Nephron progenitor cell (in vitro differentiated cells): ENCODE measurements at regions not wholly inside any gene's neighbourhood (a gene's known extent, or its start where the extent isn't known, plus 50 kb on each side); places are given as distances from the start of the nearest gene placed in this dataset.

Source experiments
- DNase-seq: peaks from one replicate; pipeline ENCODE4 v3.0.0; 2021
- H3K27ac Mint-ChIP-seq: 2 replicates; pipeline ENCODE4 v1.8.0; 2021; ENCODE audit warnings: mild to moderate bottlenecking, moderate library complexity, mixed read lengths
- H3K27me3 Mint-ChIP-seq: 2 replicates; pipeline ENCODE4 v1.8.0; 2021; ENCODE audit warnings: mild to moderate bottlenecking, low read depth, mixed read lengths; ENCODE audit not compliant: poor library complexity
- H3K36me3 Mint-ChIP-seq: 2 replicates; pipeline ENCODE4 v1.8.0; 2021; ENCODE audit warnings: low read depth, mixed read lengths
- H3K4me1 Mint-ChIP-seq: 2 replicates; pipeline ENCODE4 v1.8.0; 2021; ENCODE audit warnings: mixed read lengths
- H3K4me3 Mint-ChIP-seq: 2 replicates; pipeline ENCODE4 v1.8.0; 2021; ENCODE audit warnings: mild to moderate bottlenecking, moderate library complexity, mixed read lengths
- H3K9me3 Mint-ChIP-seq: 2 replicates; pipeline ENCODE4 v1.8.0; 2021; ENCODE audit warnings: mild to moderate bottlenecking, moderate library complexity, mixed read lengths
- TF ChIP-seq, protein P1 (sequence below): fragments of 200-600 bp; sonication (generic); IDR thresholded peaks from 2 replicates; pipeline ENCODE4 v1.5.0; 2021; ENCODE audit warnings: antibody characterized with exemption

DNA sequence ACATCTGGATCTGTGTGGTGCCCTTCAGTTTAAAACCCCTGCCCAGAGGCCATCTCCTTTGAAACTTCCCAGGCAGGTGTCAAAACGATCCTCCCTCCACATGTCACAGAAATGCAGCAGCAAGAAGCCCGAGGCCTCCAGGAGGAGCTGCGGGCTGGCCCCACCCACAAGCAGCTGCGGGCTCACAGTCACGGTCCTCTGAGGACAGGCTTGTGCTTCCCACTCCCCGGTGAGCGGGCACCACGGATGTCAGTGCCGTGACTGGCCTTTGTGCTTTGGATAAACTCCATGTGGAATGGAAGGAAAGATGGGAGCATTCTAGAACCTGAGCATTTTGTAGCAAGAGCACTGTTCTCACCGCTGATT, 65.8 kb downstream of the SIK1 start:
- Mint-ChIP-seq H3K36me3 (no peaks in the 10 kb centered on the region), H3K27ac (no peak overlapping the region), H3K4me1 (peaks cover 74% of the 10 kb centered on the region), H3K4me3 (peak overlapping the region; percentile 9), H3K9me3 (no peaks in the 10 kb centered on the region), H3K27me3 (peaks cover 15% of the 10 kb centered on the region)
- TF ChIP-seq, protein P1, sequence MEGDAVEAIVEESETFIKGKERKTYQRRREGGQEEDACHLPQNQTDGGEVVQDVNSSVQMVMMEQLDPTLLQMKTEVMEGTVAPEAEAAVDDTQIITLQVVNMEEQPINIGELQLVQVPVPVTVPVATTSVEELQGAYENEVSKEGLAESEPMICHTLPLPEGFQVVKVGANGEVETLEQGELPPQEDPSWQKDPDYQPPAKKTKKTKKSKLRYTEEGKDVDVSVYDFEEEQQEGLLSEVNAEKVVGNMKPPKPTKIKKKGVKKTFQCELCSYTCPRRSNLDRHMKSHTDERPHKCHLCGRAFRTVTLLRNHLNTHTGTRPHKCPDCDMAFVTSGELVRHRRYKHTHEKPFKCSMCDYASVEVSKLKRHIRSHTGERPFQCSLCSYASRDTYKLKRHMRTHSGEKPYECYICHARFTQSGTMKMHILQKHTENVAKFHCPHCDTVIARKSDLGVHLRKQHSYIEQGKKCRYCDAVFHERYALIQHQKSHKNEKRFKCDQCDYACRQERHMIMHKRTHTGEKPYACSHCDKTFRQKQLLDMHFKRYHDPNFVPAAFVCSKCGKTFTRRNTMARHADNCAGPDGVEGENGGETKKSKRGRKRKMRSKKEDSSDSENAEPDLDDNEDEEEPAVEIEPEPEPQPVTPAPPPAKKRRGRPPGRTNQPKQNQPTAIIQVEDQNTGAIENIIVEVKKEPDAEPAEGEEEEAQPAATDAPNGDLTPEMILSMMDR: no peak
- peak; percentile 38 for DNase-seq

DNA sequence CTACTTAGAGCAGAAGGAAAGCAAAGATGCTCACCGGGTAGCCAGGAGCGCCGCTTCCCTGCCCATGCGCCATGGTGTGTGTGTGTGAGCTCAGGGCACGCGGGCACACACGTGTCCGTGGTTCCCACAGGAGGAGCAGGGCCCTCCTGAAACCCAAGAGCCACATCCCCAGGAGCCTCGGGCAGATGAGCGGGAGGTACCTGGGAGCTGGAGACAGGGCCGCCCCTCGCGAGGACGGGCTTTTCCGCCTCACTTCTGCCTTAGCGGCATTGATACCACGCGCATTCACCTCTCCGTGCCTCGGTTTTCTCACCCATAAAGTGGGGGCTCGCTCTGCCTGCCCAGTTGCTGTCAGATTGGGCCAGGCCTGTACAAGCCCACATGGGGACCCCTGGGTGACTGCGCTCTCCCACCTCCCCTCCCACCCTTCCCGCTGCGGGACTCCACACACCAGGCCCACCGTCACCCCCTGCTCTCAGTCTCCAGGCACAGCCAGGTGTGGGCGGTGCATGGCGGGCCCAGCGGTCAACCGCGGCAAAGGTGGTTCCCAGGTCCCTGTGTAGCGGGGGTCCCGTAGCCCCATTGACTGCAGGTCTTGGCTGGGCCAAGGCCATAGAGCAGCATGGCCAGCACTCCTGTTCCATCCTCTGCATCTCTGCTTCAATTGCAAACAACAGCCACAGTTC, 66.3 kb downstream of the SIK1 start:
- DNase-seq: no peak
- Mint-ChIP-seq H3K36me3 (no peaks in the 10 kb centered on the region), H3K27ac (no peak overlapping the region), H3K27me3 (peaks cover 15% of the 10 kb centered on the region), H3K4me1 (peaks cover 69% of the 10 kb centered on the region), H3K4me3 (no peak overlapping the region), H3K9me3 (no peaks in the 10 kb centered on the region)
- TF ChIP-seq, protein P1: no peak

DNA sequence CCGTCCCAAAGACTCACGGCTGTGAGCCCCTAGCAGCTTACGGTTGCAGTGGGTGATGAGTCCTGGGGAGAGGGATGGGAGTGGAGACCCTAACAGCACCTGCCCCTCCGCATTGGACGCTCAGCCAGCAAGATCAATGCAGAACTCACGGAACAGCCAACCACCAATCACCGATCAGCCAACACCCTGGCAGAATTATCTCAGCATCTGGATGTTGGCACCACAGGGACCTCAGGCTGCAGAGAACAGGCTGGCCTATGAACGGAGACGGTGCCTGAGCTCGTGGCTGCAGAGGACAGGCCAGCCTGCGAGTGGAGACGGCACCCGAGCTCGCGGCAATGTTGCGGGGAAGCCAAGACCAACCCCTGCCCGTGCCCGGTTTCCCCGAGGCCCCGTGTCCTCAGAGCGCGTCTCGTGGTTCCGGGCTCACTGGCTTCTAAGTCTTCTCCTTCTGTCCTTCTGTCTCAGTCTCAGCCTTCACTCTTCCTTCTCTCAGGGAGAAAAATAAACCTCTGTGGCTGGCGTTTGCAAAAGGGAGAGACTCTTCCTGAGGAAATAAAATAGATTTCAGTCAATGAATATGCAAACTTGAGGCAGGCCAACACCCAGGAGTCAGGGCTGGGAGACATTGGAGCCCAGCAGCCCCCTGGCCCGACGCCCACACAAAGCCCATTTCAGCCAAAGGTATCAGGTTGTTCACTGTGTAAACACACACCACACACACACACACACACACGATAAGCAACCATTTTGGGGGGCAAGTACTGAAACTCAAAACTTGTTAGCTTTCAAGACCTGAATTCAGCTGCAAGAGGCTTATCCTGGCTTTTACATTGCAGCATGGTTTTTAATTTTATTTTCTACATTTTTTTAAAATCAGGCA, 67.8 kb downstream of the SIK1 start:
- TF ChIP-seq, protein P1: no peak
- no peak overlapping the region for H3K27ac Mint-ChIP-seq
- H3K4me3 Mint-ChIP-seq: peak overlapping the region; percentile 31
- H3K4me1 Mint-ChIP-seq: peaks cover 70% of the 10 kb centered on the region
- H3K36me3 Mint-ChIP-seq: no peaks in the 10 kb centered on the region
- DNase-seq: no peak
- peaks cover 19% of the 10 kb centered on the region for H3K27me3 Mint-ChIP-seq
- no peaks in the 10 kb centered on the region for H3K9me3 Mint-ChIP-seq

DNA sequence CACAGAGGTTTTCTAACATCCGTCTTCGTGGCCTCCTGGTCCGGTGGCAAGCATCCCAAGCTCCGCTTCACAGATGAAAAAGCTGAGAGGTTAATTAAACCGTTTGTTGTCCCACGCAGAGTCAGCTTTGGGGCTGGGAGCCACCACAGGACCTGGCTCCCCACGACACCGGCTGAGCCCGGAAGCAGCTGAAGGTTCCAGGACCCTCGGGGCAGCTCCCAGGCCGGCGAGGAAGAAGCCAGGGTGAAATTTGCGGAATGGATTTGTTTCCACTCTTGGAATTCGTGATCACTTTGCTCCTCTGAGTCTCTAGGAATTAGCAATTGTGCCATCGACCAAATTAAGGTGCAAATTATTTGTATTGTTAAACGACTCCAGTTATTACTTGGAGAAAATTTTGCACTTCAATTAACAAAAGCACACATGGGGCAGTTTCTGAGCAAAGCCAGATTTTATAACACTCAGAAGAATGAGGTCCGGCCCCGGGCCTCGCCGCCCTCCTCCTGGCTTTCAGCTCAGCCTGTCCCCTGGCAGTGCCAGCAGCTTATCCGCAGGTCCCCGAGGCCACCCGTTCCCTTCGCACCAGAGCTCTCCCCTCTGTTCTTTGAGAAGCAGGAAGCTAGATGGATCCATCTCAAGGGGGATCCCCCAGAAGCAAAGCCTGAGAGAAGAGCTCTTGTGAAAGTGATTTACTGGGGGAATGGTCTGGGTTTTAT, 69.1 kb downstream of the SIK1 start:
- Mint-ChIP-seq H3K4me1 (peaks cover 70% of the 10 kb centered on the region), H3K9me3 (no peaks in the 10 kb centered on the region), H3K27me3 (peaks cover 19% of the 10 kb centered on the region), H3K4me3 (no peak overlapping the region), H3K27ac (no peak overlapping the region), H3K36me3 (no peaks in the 10 kb centered on the region)
- TF ChIP-seq, protein P1: no peak
- no peak for DNase-seq

DNA sequence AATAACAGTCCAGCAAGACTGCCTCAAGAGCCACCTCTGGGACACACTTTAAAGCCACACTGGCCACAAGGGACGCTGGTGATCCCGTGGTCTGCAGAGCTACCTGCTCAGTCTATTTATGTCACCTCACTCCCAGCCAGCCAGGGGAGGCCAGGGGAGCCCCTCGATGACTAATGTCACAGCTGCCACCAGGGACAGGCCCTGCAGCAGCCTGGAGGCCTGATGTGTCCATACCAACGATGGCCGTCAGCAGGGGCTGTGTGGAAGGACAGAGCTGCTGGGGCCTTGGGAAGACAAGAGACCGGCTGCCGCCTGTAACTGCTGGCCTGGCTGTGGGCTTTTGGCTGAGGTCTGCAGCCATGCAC, 71.0 kb downstream of the SIK1 start:
- Mint-ChIP-seq H3K36me3 (no peaks in the 10 kb centered on the region), H3K4me1 (peaks cover 66% of the 10 kb centered on the region), H3K4me3 (no peak overlapping the region), H3K27me3 (peaks cover 20% of the 10 kb centered on the region), H3K9me3 (no peaks in the 10 kb centered on the region), H3K27ac (no peak overlapping the region)
- TF ChIP-seq, protein P1: no peak
- DNase-seq: no peak
